ENCODE measurements at regions not wholly inside any gene's neighbourhood (a gene's known extent, or its start where the extent isn't known, plus 50 kb on each side); places are given as distances from the start of the nearest gene placed in this dataset.
"Not testable (repeated sequence)": the region's sequence is repeated elsewhere in the genome, so short reads cannot be mapped to it uniquely, and the experiment has no call there.

DNA sequence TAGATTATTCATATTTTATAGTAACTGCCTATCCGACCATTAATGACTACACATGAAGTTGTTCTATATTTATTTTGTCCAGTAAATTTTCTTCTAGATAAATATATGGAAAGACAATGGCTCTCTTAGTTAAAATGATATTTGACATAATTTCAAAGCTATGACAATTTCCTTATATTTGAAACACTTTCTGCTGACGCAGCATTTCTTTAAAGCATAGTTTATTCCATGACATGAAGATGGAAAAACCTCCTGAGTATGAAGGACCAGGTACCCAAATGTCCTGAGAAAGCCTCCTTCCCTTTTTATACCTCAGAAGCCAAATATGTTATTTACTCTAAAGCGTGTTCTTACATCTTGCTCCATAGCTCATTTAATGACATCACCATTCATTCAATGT, 831.6 kb downstream of the EFNB2 start:
- DNase-seq (ENCODE audit: low read depth in 2 of 2) = no peak

DNA sequence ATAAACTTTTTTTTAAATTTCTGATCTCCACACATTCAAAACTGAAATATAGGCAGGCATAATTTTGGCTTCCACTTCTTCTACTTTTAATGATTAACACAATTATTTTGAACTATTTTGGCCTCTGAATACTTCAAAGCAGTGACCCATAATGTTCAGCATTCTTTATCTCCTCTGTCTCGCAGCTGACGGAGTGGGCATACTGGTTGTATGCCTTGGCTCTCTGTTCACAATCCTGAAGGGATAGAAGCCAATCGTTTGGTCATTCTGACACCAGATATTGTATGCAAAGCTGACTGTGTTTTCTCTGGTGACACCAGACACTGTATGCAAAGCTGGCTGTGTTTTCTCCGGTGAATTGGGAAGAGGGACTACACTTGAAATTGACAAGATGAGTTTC, 833.0 kb downstream of the EFNB2 start:
- DNase-seq (ENCODE audit: low read depth in 2 of 2) = no peak

DNA sequence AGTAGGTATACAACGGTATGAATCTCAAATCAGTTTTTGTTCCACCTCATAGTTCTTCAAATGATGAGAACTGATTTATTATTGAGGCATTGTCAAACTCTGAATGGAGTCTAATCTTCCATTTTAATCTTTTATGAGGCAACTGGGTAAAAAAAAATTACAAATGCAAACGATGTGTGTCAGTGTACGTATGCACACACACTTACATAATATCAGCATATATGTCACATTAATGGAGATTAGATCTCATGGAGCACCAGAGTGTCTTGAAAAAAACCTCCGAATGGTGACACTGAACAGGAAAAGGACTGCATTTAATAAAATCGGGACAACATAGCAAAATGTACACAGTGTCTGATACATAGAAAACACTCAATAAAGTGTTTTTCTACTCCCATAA, 842.7 kb downstream of the EFNB2 start:
- DNase-seq (ENCODE audit: low read depth in 2 of 2) = no peak

DNA sequence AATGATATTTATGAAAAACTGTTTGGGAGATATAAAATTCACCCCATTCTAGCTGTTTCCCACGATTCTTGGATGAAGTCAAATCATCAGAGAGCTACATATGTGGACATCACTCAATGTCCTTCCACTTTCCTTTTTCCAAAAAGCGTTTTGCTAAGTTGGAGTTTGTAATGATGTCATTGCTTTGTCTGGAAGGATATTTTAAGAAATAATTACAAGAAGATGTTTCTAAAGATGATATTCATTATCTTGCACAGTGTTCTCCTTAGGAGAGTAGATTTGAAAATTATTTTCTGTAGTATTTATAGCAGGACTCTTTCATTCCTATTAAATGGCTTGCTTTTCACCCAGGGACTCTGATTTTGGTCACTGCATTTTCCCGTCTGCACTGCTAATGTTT, 851.2 kb downstream of the EFNB2 start:
- no peak for DNase-seq (ENCODE audit: low read depth in 2 of 2)

DNA sequence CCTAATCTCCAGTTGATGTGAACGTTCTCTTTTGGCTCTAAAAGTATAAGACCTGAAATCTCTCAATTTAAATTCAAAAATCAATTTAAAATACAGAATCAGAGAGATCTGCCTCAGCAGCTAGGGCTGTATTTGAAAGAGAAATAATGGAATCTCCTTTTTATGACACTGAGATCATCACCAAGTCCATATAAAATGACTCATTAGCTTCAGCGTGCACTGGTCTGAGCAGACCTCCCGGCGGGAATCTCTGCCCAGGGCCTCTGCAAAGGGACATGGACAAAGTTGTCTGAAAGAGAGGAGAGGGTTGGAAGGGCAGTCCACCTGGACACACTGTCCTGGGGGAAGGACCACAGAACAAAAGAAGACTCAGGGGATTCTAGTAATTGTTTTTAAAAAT, 855.6 kb downstream of the EFNB2 start:
- no peak for DNase-seq (ENCODE audit: low read depth in 2 of 2)

DNA sequence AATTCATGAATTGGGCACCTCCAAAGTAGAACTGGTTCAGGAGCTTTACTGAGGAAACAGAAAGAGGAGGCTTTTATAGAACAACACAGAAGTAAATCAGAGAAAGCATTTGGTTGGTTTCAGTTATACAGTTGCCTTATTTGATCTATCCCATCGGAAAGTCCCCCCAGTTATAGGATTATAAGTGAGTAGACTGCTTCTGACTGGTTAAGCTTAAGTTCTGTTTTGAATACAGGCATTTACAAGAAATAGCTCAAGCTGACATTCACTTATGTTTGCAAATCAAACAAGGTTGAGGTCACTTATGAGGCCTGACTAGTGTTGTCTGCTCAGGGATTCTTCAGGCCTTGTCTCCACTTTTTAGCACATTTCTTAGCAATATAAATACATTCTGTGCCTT, 857.4 kb downstream of the EFNB2 start:
- no peak for DNase-seq (ENCODE audit: low read depth in 2 of 2)

DNA sequence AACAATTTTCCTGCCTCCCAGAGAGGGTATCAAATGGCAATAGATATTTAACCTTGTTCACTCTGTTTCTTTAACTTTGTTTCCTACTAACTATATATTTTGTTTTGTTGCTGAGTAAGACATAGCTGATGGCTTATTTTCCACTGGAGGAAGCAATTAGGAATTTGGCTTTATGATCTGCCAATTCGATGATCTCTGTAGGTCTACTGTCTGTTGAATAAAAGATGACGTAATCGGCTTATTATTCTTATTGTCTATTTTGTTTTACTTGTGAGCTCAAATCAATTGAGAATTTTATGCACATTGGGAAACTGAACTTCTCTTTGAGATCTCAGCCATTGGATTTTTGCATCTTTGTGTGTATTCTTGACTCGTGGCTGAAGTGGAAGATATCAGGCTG, 862.6 kb downstream of the EFNB2 start:
- DNase-seq (ENCODE audit: low read depth in 2 of 2) = no peak

DNA sequence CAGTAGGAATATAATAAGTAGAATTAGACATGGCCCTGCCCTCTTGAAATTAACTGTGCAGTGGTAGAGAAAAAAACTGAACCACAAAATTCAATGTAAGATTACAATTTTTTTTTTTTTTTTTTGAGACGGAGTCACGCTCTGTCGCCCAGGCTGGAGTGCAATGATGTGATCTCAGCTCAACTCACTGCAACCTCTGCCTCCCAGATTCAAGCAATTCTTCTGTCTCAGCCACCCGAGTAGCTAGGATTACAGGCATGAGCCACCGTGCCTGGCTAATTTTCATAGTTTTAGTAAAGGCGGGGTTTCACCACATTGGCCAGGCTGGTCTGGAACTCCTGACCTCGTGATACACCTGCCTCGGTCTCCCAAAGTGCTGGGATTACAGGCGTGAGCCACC, 864.3 kb downstream of the EFNB2 start:
- not testable (repeated sequence) for DNase-seq (ENCODE audit: low read depth in 2 of 2)

DNA sequence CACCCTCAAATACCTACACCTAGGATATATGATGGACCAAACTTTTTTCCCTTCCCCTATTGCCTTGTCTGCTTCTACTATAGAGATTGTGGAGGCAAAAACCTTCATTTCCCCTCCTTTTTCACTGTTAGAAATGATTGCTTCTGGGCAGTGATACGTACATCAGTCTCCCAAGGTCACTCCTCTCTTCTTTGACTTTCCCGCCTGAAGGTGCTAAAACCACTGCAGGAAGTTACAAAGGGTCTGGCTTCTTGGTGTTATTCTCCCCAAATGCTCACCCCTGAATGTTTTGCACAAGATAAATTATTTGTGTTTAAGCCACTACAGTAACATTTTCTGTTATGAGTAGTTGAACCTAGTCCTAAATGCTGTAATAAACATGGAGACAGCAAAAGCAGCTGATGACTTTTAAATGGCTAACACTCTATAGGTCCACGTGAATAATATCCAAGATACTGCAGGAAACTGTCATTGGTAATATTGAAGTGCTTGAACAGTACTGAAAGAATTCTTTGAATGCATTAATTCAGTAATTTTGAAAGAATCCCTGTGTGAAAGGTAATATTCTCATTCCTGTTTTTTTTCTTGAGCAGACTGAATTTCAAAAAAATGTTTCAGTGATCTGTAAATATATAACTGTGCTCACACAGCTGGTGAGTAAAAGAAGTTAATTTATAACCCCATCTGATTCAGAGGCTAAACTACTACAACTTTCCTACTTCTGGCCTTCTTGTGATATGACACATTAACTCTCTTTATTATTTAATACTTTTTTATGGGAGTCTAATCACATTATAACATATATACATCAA, 865.1 kb downstream of the EFNB2 start:
- DNase-seq (ENCODE audit: low read depth in 2 of 2) = no peak

DNA sequence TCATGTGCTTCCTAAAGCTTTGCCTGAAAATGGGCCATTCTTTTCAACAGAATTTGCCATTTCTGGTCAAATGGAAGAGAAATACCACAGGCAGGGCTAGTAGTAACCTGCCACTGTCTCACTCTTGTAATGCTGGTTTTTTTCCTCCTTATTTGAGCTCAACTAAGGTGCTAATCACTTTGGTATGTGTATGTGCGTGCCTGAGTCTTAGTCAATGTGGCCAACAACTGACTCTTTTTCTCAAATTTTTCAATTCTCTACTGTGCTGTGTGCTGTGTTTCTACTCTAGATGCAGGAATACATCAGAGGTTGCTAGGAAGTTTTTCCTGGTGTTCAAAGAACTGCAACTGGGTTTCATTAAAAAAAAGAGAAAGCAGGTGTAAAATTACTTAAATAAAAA, 870.2 kb downstream of the EFNB2 start:
- DNase-seq (ENCODE audit: low read depth in 2 of 2) = no peak

DNA sequence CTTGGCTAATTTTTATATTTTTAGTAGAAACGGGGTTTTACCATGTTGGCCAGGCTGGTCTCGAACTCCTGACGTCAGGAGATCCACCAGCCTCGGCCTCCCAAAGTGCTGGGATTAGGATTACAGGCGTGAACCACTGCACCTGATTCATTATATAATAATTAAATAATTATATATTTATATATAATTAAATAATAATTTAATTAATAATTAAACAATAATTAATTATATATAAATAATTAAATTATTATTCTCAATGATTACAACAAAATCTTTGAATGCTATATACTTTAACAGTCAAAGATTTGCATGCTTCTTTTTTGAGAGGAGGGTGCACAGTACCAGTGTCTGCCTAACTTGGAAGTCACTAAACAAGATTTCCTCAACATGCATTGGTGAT, 872.3 kb downstream of the EFNB2 start:
- no peak for DNase-seq (ENCODE audit: low read depth in 2 of 2)

DNA sequence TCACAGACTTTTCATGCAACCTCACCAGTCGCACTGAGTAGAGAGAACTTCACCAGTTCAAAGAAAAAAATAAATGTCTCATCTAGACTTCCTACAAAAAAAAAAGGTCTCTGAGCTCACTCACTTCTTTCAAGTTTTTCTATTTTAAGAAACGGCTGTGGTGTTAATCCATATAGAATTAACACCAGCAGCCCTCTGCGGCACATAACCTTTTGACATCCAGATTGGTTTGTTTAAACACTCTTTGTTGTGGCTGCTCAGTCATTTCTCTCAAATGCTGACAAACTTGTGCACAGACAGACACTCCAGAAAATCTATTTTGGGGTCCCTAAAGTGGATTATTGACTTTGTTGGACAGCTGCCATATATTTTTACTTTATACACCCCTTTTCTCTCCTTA, 874.9 kb downstream of the EFNB2 start:
- DNase-seq (ENCODE audit: low read depth in 2 of 2) = no peak

DNA sequence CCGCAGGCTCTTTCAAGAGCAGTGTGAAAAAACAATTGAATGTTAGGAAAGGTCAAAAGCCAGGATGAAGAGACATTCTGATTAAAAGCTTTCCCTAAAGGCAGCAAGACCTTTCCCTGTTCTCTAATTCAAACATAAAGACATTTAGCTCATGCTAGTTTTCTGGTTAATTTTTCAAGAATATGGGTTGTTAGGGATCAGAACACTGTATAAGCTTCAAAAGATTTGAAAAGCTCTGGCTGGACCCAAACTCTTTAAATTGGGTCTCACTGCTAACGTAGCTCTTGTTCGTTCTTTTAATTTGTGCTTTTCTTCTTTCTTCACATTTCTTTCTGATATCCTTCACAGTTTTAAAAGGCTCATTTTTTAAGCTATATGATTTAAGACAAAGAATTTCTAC, 877.0 kb downstream of the EFNB2 start:
- no peak for DNase-seq (ENCODE audit: low read depth in 2 of 2)

DNA sequence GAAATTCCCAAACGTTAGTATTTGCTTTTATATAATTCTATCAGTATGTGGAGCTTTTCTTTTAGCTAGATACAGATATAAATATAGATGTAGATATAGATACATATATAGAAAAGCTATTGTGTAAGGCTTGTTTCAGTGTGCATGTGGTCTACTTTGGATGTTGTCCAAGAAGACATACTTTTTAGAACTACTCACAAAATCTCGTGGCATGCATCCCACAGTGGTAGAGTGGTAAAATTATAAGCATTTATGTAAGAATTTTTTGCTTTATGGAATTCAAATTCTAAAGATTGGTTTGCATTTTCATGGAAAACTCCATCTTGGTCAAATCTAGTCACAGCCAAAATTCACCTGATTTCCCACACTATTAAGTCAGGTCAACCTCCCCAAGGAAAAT, 880.4 kb downstream of the EFNB2 start:
- DNase-seq (ENCODE audit: low read depth in 2 of 2) = no peak

DNA sequence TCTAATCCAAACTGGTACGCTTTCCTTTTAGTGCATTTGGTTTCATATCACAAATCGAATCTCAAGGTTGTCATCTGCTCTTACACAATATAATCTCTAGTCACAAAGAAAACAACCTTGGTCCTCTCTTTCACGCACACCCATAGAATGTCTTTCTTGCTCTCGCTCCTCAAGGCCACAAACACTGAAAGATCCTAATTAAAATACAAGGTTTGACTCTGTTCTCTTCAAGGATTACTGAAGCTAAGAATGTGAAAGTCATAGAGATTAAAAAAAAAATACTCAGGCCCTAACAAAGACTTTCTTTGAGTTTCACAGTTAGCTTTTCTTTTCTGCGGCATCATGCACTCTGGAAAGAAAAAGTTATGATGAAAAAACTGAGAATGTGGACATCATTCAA, 891.5 kb downstream of the EFNB2 start:
- no peak for DNase-seq (ENCODE audit: low read depth in 2 of 2)

DNA sequence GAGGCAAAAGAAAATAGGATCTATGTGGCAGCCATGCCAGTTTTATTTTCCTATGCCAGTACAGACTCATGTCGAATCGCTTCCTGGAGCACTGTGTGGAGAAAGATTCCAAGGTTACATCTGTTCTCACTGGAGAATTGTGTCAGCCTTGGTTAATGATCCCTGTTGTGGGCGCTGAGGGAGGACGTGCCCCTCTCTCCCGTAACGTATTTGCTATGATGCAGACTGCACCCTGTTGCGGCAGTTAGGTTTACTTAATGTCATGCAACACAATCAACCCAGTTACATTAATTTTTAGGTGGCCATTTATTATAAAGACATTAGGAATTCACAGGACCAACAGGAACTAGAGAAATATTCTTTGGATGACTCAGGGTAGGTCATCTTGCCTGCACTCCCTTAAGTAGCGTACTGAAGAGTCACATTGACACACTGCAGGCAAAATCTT, 892.9 kb downstream of the EFNB2 start:
- no peak for DNase-seq (ENCODE audit: low read depth in 2 of 2)

DNA sequence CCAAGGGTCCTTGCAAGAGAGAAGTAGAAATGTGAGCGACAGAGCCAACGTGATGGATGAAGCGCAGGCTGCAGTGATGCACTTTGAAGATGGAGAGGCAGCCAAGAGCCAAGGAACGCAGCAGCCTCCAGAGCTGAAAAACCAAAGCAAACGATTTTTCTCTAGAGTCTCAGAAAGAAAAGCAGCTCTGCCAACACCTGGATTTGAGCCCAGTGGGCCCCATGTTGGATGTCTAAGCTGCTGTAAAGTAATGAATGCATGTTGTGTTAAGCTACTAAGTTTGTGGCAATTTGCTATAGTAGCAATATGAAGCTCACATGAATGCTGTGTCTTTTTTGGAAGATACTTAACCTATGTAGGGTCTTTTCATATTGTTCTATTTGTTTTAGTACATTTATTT, 894.3 kb downstream of the EFNB2 start:
- DNase-seq (ENCODE audit: low read depth in 2 of 2) = no peak

DNA sequence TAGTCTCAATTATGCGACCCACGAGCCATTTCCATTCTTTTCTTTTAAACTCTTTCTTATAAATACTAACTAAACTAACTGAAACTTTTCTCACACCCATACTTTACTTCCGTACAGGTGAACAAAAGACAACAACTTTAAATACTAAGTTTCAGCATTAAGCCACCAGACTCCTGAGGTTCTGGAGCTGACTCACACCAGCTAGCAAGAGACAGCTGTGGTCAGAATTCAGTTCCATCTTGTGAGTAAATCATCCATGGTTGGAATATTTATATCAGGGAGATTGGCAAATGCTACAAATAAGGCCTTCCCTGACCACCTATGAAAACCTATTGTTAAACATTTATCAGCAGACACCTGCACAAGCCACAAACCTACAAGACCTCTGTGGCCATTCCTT, 897.0 kb downstream of the EFNB2 start:
- DNase-seq (ENCODE audit: low read depth in 2 of 2) = no peak

DNA sequence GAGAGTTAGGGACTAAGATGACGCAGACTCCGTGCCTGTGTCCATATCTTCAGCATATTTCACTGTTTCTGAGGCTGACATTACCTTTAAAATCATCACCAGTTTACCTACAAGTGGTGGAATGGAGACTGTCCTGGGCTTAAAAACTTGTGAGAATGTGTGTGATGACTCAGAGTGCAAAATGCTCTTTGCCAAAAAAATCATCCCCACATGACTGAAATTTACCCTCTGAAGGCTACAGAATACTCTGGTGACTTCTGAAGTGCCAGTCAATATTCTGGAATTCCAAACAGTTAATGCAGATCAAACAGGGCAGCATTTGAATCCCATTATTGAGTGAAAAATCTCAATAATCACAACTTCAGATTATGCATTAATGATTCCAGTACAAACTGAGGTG, 901.4 kb downstream of the EFNB2 start:
- no peak for DNase-seq (ENCODE audit: low read depth in 2 of 2)

DNA sequence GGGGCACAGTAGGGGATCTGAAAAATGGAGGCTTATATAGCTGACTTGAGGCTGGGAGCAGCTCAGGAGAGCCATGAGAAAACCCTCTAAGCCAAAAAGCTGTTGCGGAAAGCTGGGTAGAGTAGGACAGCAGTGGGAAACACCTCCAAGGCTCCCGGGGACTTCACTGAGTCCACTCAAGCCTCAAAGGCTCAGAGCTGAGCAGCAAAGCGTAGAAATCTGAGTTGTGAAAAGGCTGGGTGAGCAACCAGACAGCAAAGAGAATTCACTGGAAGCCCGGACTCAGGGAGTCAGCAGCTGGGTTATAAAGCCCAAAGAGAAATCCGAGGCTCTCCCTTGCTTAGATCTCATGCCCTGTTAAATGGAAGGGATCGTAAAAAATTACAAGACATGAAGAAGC, 905.0 kb downstream of the EFNB2 start:
- no peak for DNase-seq (ENCODE audit: low read depth in 2 of 2)

DNA sequence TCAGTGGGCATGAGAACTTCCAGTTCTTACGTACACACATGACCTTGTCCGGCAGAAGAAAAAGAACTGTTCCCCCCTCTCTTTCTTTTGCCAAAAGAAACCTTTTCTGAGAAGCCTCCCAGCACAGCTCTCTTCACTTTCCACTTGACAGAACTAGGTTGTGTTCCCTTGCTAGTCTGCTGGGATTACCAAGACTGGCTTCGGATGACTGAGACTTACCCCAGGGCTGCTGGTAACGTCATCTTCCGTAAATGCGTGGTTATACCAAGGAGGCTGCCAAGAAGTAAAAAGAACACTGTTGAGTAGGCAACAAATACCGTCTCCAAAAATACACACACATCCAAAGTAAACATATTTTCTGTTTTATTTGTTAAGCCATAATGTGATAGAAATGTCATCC, 908.2 kb downstream of the EFNB2 start:
- DNase-seq (ENCODE audit: low read depth in 2 of 2) = no peak

DNA sequence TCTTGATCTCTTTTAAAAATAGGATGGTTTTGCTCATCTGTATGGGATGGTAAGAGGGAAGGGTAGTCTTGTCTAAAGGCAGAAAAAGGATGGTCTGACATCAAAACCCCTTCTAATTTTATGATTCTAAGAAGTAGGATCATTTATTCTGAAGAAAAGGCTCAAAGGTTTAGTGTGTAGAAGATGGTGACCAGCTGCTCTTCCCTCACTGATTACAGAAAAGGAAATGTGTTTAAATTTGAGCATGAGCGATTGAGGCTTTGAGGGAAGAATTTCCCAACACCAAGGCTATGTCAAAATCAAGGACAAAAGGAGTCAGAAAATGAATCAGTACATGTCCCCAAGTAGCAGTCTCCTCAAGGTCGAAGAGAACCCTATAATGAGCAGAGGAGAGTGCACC, 909.8 kb downstream of the EFNB2 start:
- DNase-seq (ENCODE audit: low read depth in 2 of 2) = no peak

DNA sequence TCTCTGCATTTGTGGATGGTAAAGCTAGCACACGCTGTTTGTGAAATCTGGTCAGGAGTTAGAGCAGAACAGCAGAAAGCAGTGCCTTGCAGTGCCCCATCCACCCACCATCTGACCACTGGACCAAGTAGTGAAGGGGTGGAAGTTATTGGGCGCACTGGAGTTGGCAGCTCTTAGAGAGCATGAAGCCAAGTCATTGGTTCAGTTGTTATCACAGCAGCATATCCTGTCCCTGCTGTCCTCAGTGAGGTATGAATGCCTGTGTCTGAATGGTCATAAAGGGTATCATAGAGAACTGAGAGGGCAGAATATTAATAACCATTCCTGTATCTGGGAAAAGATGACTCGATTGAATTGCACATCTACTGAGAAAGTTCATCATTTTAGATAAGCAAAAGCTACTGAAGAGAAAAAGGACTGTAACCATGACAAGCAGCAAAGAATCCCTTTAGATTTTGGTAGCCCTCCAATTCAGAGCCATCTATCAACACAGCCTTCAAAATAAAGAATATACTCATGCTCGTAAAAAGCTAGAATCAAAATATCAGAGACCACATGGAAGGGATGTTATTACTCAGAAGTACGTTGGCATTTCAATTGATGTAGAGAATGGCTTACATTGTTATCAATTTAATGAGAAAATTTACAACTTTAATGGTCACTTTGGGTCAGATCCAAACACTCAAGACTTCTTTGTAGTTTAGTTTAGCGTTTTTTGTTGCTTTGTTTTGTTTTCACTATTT, 919.0 kb downstream of the EFNB2 start:
- DNase-seq (ENCODE audit: low read depth in 2 of 2) = no peak

DNA sequence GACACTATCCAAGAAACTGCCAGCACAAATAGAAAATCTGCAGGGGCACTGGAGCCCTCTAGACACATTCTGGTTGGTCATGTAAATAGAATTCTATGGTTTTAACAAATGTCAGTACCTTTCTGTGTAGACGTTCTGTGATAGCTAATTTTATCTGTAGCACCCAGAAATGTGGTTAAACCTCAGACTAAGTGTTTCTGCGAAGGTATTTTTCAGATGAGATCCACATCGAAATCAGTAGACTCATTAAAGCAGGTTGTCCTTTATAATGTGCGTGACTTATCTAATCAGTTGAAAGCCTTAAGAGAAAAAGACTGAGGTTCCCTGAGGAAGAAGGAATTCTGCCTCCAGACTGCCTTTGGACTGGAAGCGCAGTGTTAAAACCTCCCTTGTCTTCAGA, 922.9 kb downstream of the EFNB2 start:
- DNase-seq (ENCODE audit: low read depth in 2 of 2) = no peak
